ENCODE measurements at regions not wholly inside any gene's neighbourhood (a gene's known extent, or its start where the extent isn't known, plus 50 kb on each side); places are given as distances from the start of the nearest gene placed in this dataset.
"Not testable (repeated sequence)": the region's sequence is repeated elsewhere in the genome, so short reads cannot be mapped to it uniquely, and the experiment has no call there.

DNA sequence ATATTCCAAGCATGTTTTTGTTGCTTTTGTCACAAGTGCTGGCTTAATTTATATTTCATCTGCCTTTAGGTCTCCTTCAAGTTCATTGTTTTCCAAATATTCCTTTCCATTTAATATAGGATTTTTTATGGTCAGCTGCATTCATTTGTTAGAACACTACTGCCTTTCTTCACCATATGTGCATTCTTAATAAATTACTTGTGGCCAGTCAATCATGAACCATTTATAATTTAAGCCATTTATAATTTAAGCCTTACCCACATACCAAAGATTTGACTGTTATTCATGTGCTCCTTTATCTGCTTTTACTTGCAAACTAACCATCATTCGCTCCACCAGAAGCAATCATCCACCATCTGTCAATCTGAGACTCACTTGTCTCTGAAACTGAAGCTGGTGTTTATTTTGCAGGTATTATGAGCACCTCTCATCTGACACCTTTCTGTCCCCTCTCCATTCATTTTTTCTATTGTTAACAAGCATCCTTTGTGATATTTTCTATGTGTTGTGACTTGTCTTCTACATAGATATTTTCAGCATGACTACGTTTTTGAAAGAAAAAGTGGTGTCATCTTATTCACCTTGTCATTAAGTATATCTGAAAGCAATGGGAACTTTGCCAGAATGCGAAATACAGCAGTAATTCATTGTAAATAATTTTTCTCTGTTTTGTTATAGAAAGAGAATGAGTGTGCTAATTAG, 786.8 kb downstream of the KCNJ3 start:
- Mint-ChIP-seq H3K27me3 (ENCODE audit: unreplicated experiment) (no peaks in the 10 kb centered on the region), H3K4me3 (ENCODE audit: unreplicated experiment) (no peak overlapping the region), H3K9me3 (ENCODE audit: unreplicated experiment) (no peaks in the 10 kb centered on the region), H3K4me1 (ENCODE audit: low read depth, unreplicated experiment) (peaks cover 16% of the 10 kb centered on the region), H3K27ac (ENCODE audit: unreplicated experiment) (no peak overlapping the region), H3K36me3 (ENCODE audit: unreplicated experiment) (no peaks in the 10 kb centered on the region)
- TF ChIP-seq, protein P1, sequence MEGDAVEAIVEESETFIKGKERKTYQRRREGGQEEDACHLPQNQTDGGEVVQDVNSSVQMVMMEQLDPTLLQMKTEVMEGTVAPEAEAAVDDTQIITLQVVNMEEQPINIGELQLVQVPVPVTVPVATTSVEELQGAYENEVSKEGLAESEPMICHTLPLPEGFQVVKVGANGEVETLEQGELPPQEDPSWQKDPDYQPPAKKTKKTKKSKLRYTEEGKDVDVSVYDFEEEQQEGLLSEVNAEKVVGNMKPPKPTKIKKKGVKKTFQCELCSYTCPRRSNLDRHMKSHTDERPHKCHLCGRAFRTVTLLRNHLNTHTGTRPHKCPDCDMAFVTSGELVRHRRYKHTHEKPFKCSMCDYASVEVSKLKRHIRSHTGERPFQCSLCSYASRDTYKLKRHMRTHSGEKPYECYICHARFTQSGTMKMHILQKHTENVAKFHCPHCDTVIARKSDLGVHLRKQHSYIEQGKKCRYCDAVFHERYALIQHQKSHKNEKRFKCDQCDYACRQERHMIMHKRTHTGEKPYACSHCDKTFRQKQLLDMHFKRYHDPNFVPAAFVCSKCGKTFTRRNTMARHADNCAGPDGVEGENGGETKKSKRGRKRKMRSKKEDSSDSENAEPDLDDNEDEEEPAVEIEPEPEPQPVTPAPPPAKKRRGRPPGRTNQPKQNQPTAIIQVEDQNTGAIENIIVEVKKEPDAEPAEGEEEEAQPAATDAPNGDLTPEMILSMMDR (IDR thresholded peaks at IDR 0.05; ENCODE audit: partially characterized antibody, unreplicated experiment), result no peak
- no peak for DNase-seq

DNA sequence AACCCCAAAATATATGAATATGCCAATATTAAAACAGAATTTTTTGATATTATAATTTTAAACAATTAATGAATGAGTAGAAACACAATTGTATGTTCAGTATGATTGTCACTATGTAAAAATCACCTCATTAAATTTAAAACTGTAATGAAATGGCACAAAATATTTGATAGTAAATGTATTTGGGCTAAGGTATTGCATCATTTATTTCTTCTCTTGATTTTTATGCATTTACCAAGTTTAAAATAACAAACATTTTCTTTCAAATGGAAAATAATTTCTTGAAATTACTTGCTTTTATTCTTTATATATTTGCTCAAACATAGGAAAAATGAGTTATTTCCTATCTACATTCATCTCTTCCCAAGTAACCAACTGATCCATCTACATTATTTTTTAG, 782.6 kb downstream of the KCNJ3 start:
- Mint-ChIP-seq H3K4me3 (ENCODE audit: unreplicated experiment) (no peak overlapping the region), H3K27me3 (ENCODE audit: unreplicated experiment) (no peaks in the 10 kb centered on the region), H3K36me3 (ENCODE audit: unreplicated experiment) (no peaks in the 10 kb centered on the region), H3K4me1 (ENCODE audit: low read depth, unreplicated experiment) (peaks cover 6% of the 10 kb centered on the region), H3K9me3 (ENCODE audit: unreplicated experiment) (peaks cover 3% of the 10 kb centered on the region), H3K27ac (ENCODE audit: unreplicated experiment) (no peak overlapping the region)
- TF ChIP-seq, protein P1 (IDR thresholded peaks at IDR 0.05; ENCODE audit: partially characterized antibody, unreplicated experiment), result no peak
- DNase-seq, result no peak

DNA sequence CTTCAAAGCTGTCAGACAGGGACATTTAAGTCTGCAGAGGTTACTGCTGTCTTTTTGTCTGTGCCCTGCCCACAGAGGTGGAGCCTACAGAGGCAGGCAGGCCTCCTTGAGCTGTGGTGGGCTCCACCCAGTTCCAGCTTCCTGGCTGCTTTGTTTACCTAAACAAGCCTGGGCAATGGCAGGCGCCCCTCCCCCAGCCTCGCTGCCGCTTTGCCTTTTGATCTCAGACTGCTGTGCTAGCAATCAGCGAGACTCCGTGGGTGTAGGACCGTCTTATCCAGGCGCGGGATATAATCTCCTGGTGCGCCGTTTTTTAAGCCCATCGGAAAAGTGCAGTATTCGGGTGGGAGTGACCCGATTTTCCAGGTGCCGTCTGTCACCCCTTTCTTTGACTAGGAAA, 773.5 kb downstream of the KCNJ3 start:
- H3K4me1 Mint-ChIP-seq (ENCODE audit: low read depth, unreplicated experiment); H3K27me3 Mint-ChIP-seq (ENCODE audit: unreplicated experiment); H3K27ac Mint-ChIP-seq (ENCODE audit: unreplicated experiment); DNase-seq; H3K9me3 Mint-ChIP-seq (ENCODE audit: unreplicated experiment); H3K4me3 Mint-ChIP-seq (ENCODE audit: unreplicated experiment); H3K36me3 Mint-ChIP-seq (ENCODE audit: unreplicated experiment): not testable (repeated sequence)

DNA sequence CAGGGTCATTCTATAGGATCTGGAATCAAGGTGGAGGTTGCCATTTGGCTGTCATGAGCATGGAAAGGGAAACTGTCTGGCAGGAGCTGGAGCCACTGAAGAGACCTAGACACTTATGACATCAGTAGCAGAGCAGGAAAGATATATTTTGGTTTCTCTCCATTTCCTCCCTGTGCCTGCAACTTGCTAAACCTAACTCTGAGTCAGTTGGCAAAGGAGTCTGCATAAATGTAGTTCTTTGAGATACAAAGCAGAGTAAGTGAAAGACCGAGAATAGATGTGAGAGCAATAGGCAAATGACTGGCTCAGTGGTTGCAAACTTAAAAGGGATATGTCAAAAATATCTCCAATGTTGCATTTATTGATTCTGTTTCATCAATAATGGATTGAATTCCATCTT, 757.7 kb downstream of the KCNJ3 start:
- no peak for DNase-seq
- no peaks in the 10 kb centered on the region for H3K4me1 Mint-ChIP-seq (ENCODE audit: low read depth, unreplicated experiment)
- TF ChIP-seq, protein P1 (IDR thresholded peaks at IDR 0.05; ENCODE audit: partially characterized antibody, unreplicated experiment), result no peak
- no peak overlapping the region for H3K4me3 Mint-ChIP-seq (ENCODE audit: unreplicated experiment)
- no peaks in the 10 kb centered on the region for H3K9me3 Mint-ChIP-seq (ENCODE audit: unreplicated experiment)
- H3K27me3 Mint-ChIP-seq (ENCODE audit: unreplicated experiment), result no peaks in the 10 kb centered on the region
- no peaks in the 10 kb centered on the region for H3K36me3 Mint-ChIP-seq (ENCODE audit: unreplicated experiment)
- no peak overlapping the region for H3K27ac Mint-ChIP-seq (ENCODE audit: unreplicated experiment)

DNA sequence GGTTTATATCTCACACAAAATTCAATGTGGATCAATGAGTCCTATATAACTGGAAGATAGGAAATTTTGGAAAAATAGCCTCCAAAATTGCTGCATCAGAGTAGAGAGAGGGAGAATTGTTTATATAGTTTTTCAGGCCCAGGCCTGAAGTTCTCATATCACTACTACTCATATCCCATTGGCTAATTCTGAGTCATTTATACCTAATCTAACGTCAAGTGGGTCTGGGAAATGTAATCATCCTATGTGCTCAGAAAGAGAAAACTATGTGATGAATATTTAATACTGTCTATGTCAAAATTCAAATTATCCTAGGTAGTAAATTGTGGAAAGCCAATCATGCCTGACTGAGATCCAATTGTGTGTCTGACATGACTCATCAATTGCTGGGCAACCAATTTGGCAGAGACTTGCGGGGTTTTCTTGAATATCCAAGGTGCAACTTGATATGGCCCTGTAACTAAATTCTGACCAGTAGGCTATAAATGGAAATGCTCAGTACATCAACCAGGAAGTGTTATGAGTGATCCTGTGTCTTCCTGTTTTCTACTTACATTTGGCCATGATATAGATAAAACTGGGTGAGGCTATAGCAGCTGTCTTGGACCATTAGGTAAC, 744.4 kb downstream of the KCNJ3 start:
- no peak for DNase-seq
- no peak overlapping the region for H3K4me3 Mint-ChIP-seq (ENCODE audit: unreplicated experiment)
- no peaks in the 10 kb centered on the region for H3K4me1 Mint-ChIP-seq (ENCODE audit: low read depth, unreplicated experiment)
- no peaks in the 10 kb centered on the region for H3K36me3 Mint-ChIP-seq (ENCODE audit: unreplicated experiment)
- no peaks in the 10 kb centered on the region for H3K9me3 Mint-ChIP-seq (ENCODE audit: unreplicated experiment)
- no peaks in the 10 kb centered on the region for H3K27me3 Mint-ChIP-seq (ENCODE audit: unreplicated experiment)
- TF ChIP-seq, protein P1 (IDR thresholded peaks at IDR 0.05; ENCODE audit: partially characterized antibody, unreplicated experiment), result no peak
- no peak overlapping the region for H3K27ac Mint-ChIP-seq (ENCODE audit: unreplicated experiment)

Data from glutamatergic neuron (in vitro differentiated cells).